H1 (cell line): ENCODE measurements at regions not wholly inside any gene's neighbourhood (a gene's known extent, or its start where the extent isn't known, plus 50 kb on each side); places are given as distances from the start of the nearest gene placed in this dataset.

ENCODE experiments used
- CTCF ChIA-PET: fragments of 300-600 bp; sonication (Branson Sonifier 250); formaldehyde crosslinking; loops from one replicate; lab custom pipeline; 2021; ENCODE audit not compliant: partially characterized antibody; lab: Charles Lee
- POLR2A ChIA-PET: fragments of 300-600 bp; sonication (Branson Sonifier 250); formaldehyde crosslinking; loops from one replicate; lab custom pipeline; 2021; ENCODE audit warnings: inconsistent platforms; ENCODE audit not compliant: partially characterized antibody; lab: Charles Lee
- DNase-seq, 2 experiments: peaks; one replicate each; pipeline versions ENCODE4 v3.0.0 to v3.0.0-alpha.2; 2010 to 2022; ENCODE audit warnings: low spot score in 2 of 2, low read depth in 1 of 2, mixed read lengths in 1 of 2
- FAIRE-seq: peaks from 2 replicates; lab custom pipeline; 2011; peaks lifted over from hg19 to GRCh38; lab: Jason Lieb, UNC
- H2AFZ ChIP-seq: 2 replicates; pipeline ENCODE4 v1.8.1; 2012; ENCODE audit warnings: low read length, inconsistent platforms
- H2AK5ac ChIP-seq: 2 replicates; pipeline ENCODE4 v1.6.1; 2013; ENCODE audit warnings: low read depth, low read length
- H2BK120ac ChIP-seq: replicated peaks from 2 replicates; pipeline ENCODE3; 2013; ENCODE audit warnings: low read depth, low read length, inconsistent platforms
- H2BK12ac ChIP-seq: 2 replicates; pipeline ENCODE4 v1.6.1; 2013; ENCODE audit warnings: low read depth, low read length
- H2BK15ac ChIP-seq: 2 replicates; pipeline ENCODE4 v1.6.1; 2013; ENCODE audit warnings: low read length
- H2BK20ac ChIP-seq: 2 replicates; pipeline ENCODE4 v1.6.1; 2013; ENCODE audit warnings: low read length
- H2BK5ac ChIP-seq: 2 replicates; pipeline ENCODE4 v1.6.1; 2013; ENCODE audit warnings: low read depth, low read length
- H3K14ac ChIP-seq: 2 replicates; pipeline ENCODE4 v1.6.1; 2013; ENCODE audit warnings: inconsistent platforms; ENCODE audit not compliant: insufficient read length
- H3K18ac ChIP-seq: 2 replicates; pipeline ENCODE4 v1.6.1; 2013; ENCODE audit warnings: low read length; ENCODE audit errors: extremely low read depth
- H3K23ac ChIP-seq: 2 replicates; pipeline ENCODE4 v1.6.1; 2013; ENCODE audit warnings: inconsistent platforms; ENCODE audit not compliant: insufficient read length
- H3K23me2 ChIP-seq: 2 replicates; pipeline ENCODE4 v1.6.1; 2013; ENCODE audit warnings: low read depth, low read length
- H3K27ac ChIP-seq: 2 replicates; pipeline ENCODE4 v1.6.1; 2011; ENCODE audit warnings: low read depth, low read length, inconsistent platforms
- H3K27me3 ChIP-seq, 4 experiments: replicated peaks in 1 of 4; 1 replicate in 1 of 4; 2 replicates in 3 of 4; pipeline versions ENCODE4 v1.6.1 to v1.8.1; 2011 to 2013; ENCODE audit warnings: low read length in 3 of 4, mild to moderate bottlenecking in 3 of 4, inconsistent platforms in 2 of 4, mixed read lengths in 2 of 4, moderate library complexity in 1 of 4; ENCODE audit not compliant: control insufficient read depth in 3 of 4, insufficient read depth in 3 of 4; ENCODE audit errors: extremely low read depth in 1 of 4
- H3K36me3 ChIP-seq, 4 experiments: 2 replicates each; pipeline versions ENCODE4 v1.6.1 to v1.8.1; 2011 to 2013; ENCODE audit warnings: mild to moderate bottlenecking in 4 of 4, low read length in 3 of 4, moderate library complexity in 2 of 4, control low read depth in 1 of 4, inconsistent platforms in 1 of 4; ENCODE audit not compliant: insufficient read depth in 4 of 4, control insufficient read depth in 2 of 4
- H3K4ac ChIP-seq: replicated peaks from 2 replicates; pipeline ENCODE3; 2013; ENCODE audit warnings: low read length, low read depth, mixed read lengths, inconsistent platforms; ENCODE audit not compliant: insufficient read length
- H3K4me1 ChIP-seq, 4 experiments: replicated peaks in 1 of 4; 1 replicate in 1 of 4; 2 replicates in 3 of 4; pipeline versions ENCODE4 v1.6.1 to v1.8.1; 2011 to 2013; ENCODE audit warnings: low read length in 3 of 4, inconsistent platforms in 2 of 4, mixed read lengths in 1 of 4; ENCODE audit not compliant: insufficient read depth in 4 of 4, control insufficient read depth in 3 of 4
- H3K4me2 ChIP-seq, 2 experiments: 2 replicates each; pipeline versions ENCODE4 v1.6.1 to v1.8.1; 2011 to 2013; ENCODE audit warnings: low read depth in 2 of 2, low read length in 2 of 2, control low read depth in 1 of 2, inconsistent platforms in 1 of 2, mild to moderate bottlenecking in 1 of 2; ENCODE audit not compliant: insufficient read depth in 1 of 2
- H3K4me3 ChIP-seq, 4 experiments: fragments of 200-600, 300-600 bp in 1 of 4; sonication (generic), shearing (Covaris generic), sonication (Bioruptor Twin) in 1 of 4; 2 replicates each; pipeline versions ENCODE4 v1.5.1 to v1.8.1; 2011 to 2016; ENCODE audit warnings: low read length in 4 of 4, low read depth in 3 of 4, control low read depth in 2 of 4, inconsistent platforms in 2 of 4, mild to moderate bottlenecking in 2 of 4, mixed read lengths in 1 of 4, moderate library complexity in 1 of 4; ENCODE audit not compliant: insufficient read depth in 2 of 4; ENCODE audit errors: extremely low read depth in 1 of 4
- H3K56ac ChIP-seq: replicated peaks from 2 replicates; pipeline ENCODE3; 2013; ENCODE audit warnings: low read depth, mild to moderate bottlenecking, mixed read lengths, low read length, inconsistent platforms; ENCODE audit not compliant: insufficient read length
- H3K79me1 ChIP-seq: 2 replicates; pipeline ENCODE4 v1.6.1; 2013; ENCODE audit warnings: low read depth, low read length, control low read depth
- H3K79me2 ChIP-seq, 2 experiments: 2 replicates each; pipeline versions ENCODE4 v1.6.1 to v1.8.1; 2012 to 2013; ENCODE audit warnings: low read length in 2 of 2, mild to moderate bottlenecking in 2 of 2, inconsistent platforms in 1 of 2; ENCODE audit not compliant: insufficient read depth in 2 of 2, control insufficient read depth in 1 of 2
- H3K9ac ChIP-seq, 4 experiments: replicated peaks in 1 of 4; 1 replicate in 1 of 4; 2 replicates in 3 of 4; pipeline versions ENCODE4 v1.6.1 to v1.8.1; 2011 to 2013; ENCODE audit warnings: low read depth in 3 of 4, low read length in 3 of 4, control low read depth in 2 of 4, mild to moderate bottlenecking in 2 of 4, moderate library complexity in 2 of 4, inconsistent platforms in 1 of 4; ENCODE audit errors: extremely low read depth in 1 of 4
- H3K9me3 ChIP-seq, 2 experiments: 2 replicates each; pipeline versions ENCODE4 v1.6.1 to v1.8.1; 2012 to 2013; ENCODE audit warnings: mild to moderate bottlenecking in 2 of 2, moderate library complexity in 2 of 2, control low read depth in 1 of 2, inconsistent platforms in 1 of 2, low read depth in 1 of 2, low read length in 1 of 2, mixed read lengths in 1 of 2; ENCODE audit not compliant: insufficient read depth in 2 of 2
- H4K20me1 ChIP-seq, 2 experiments: replicated peaks in 1 of 2; 2 replicates each; pipeline versions ENCODE3 to v1.8.1; 2011 to 2013; ENCODE audit warnings: inconsistent platforms in 2 of 2, low read length in 2 of 2, mild to moderate bottlenecking in 1 of 2; ENCODE audit not compliant: insufficient read depth in 2 of 2, control insufficient read depth in 1 of 2
- H4K5ac ChIP-seq: 2 replicates; pipeline ENCODE4 v1.6.1; 2013; ENCODE audit warnings: low read length, low read depth, mixed read lengths, inconsistent platforms; ENCODE audit not compliant: insufficient read length
- H4K8ac ChIP-seq: 2 replicates; pipeline ENCODE4 v1.8.0; 2013; ENCODE audit warnings: mild to moderate bottlenecking, moderate library complexity, low read length, inconsistent platforms; ENCODE audit not compliant: insufficient read depth; ENCODE audit errors: extremely low read depth
- H4K91ac ChIP-seq: replicated peaks from 2 replicates; pipeline ENCODE3; 2013; ENCODE audit warnings: low read length, mixed read lengths, inconsistent platforms; ENCODE audit not compliant: insufficient read length
- HDAC6 ChIP-seq: IDR thresholded peaks from one replicate; pipeline ENCODE4 v1.7.1; 2012; ENCODE audit warnings: low read depth, mild to moderate bottlenecking, inconsistent platforms, low read length, moderate library complexity
- TCF12 ChIP-seq: IDR thresholded peaks from 2 replicates; pipeline ENCODE4 v1.6.1; 2011; ENCODE audit warnings: low read depth, mild to moderate bottlenecking, low read length
- TEAD4 ChIP-seq: IDR thresholded peaks from 2 replicates; pipeline ENCODE4 v1.6.1; 2012; ENCODE audit warnings: low read depth, low read length, inconsistent platforms, mixed read lengths
- WGBS, 2 experiments: shearing (Covaris generic) in 1 of 2; methylation state at CpG; one replicate each; pipeline versions ENCODE4 v1.1.6 to v1.1.7; 2013 to 2015; ENCODE audit warnings: low lambda C conversion rate in 2 of 2, mixed read lengths in 2 of 2, inconsistent platforms in 1 of 2, low coverage in 1 of 2, missing lambda C conversion rate in 1 of 2; ENCODE audit not compliant: insufficient replicate concordance in 2 of 2, insufficient coverage in 1 of 2, insufficient read length in 1 of 2; ENCODE audit errors: extremely low coverage in 1 of 2, missing lambda C conversion rate in 1 of 2; 5-methylcytosine and 5-hydroxymethylcytosine counted together

GRCh38 chr4:53734182-53734581, 142.9 kb upstream of the LNX1 start:
- no peak overlapping the region for H4K5ac ChIP-seq
- CTCF ChIA-PET = interaction anchor here (0.8 to 1.0 kb wide), 2 partner anchors 10 to 27 kb away, joined by 3 to 4 read pairs; no protein-coding TSS in a partner anchor
- no peaks in the 10 kb centered on the region for H3K9me3 ChIP-seq
- no peaks in the 10 kb centered on the region for H3K79me1 ChIP-seq
- H3K36me3 ChIP-seq = no peaks in the 10 kb centered on the region
- H3K9ac ChIP-seq = no peak overlapping the region
- no peaks in the 10 kb centered on the region for H4K20me1 ChIP-seq
- no peak overlapping the region for H3K56ac ChIP-seq
- no peak overlapping the region for H2AK5ac ChIP-seq
- no peak overlapping the region for H2AFZ ChIP-seq
- no peak overlapping the region for H3K4me3 ChIP-seq
- H2BK120ac ChIP-seq = no peak overlapping the region
- no peak overlapping the region for H3K27ac ChIP-seq
- no peak overlapping the region for H3K14ac ChIP-seq
- no peaks in the 10 kb centered on the region; the same call in 1 of the 2 replicates for H3K23me2 ChIP-seq
- H3K4ac ChIP-seq = no peak overlapping the region
- DNase-seq (no peak), FAIRE-seq (no peak)
- H3K4me2 ChIP-seq = no peak overlapping the region
- H2BK12ac ChIP-seq = no peak overlapping the region
- TF ChIP-seq HDAC6 (no peak), TEAD4 (no peak), TCF12 (no peak)
- no peak overlapping the region for H3K23ac ChIP-seq
- H4K91ac ChIP-seq = no peak overlapping the region
- no peak overlapping the region for H2BK20ac ChIP-seq
- POLR2A ChIA-PET = no interaction called here
- no peaks in the 10 kb centered on the region for H3K27me3 ChIP-seq
- no peak overlapping the region for H2BK15ac ChIP-seq
- WGBS, 2 experiments = 92% methylated on average over 8 of the region's 8 CpGs; no CpG with 5 or more reads in 1 of the 2 experiments
- H3K79me2 ChIP-seq = no peaks in the 10 kb centered on the region
- H2BK5ac ChIP-seq = no peak overlapping the region
- H4K8ac ChIP-seq = no peak overlapping the region
- no peaks in the 10 kb centered on the region for H3K4me1 ChIP-seq
- H3K18ac ChIP-seq = no peak overlapping the region
